CD14-positive monocyte (primary cell): ENCODE measurements at regions not wholly inside any gene's neighbourhood (a gene's known extent, or its start where the extent isn't known, plus 50 kb on each side); places are given as distances from the start of the nearest gene placed in this dataset.

Experiments
- DNase-seq, 3 donors: peaks; one replicate each; pipeline ENCODE4 v3.0.0-alpha.2; 2011 to 2022
- H2AFZ ChIP-seq: 2 replicates; pipeline ENCODE4 v1.6.0; 2012; ENCODE audit warnings: mild to moderate bottlenecking, low read depth, low read length, inconsistent platforms; ENCODE audit not compliant: insufficient read depth, poor library complexity, severe bottlenecking
- H3K27ac ChIP-seq, 2 donors: 1 replicate in 1 of 2; 2 replicates in 1 of 2; pipeline ENCODE4 v1.5.1; 2012 to 2013; ENCODE audit warnings: low read length in 2 of 2, control low read depth in 1 of 2, inconsistent platforms in 1 of 2, low read depth in 1 of 2, mild to moderate bottlenecking in 1 of 2
- H3K27me3 ChIP-seq, 2 donors: one replicate each; pipeline versions ENCODE4 v1.6.0 to v1.6.1; 2011 to 2013; ENCODE audit warnings: low read length in 2 of 2; ENCODE audit not compliant: control insufficient read depth in 2 of 2, insufficient read depth in 2 of 2
- H3K36me3 ChIP-seq, 2 donors: replicated peaks in 1 of 2; 1 replicate in 1 of 2; 2 replicates in 1 of 2; pipeline versions ENCODE4 v1.5.1 to v1.6.1; 2012 to 2013; ENCODE audit warnings: low read length in 2 of 2, control low read depth in 1 of 2, inconsistent platforms in 1 of 2, mild to moderate bottlenecking in 1 of 2; ENCODE audit not compliant: insufficient read depth in 2 of 2, control insufficient read depth in 1 of 2
- H3K4me1 ChIP-seq, 2 donors: 1 replicate in 1 of 2; 2 replicates in 1 of 2; pipeline versions ENCODE4 v1.5.1 to v1.6.1; 2012 to 2013; ENCODE audit warnings: low read length in 2 of 2, control low read depth in 1 of 2, inconsistent platforms in 1 of 2, mild to moderate bottlenecking in 1 of 2, moderate library complexity in 1 of 2; ENCODE audit not compliant: insufficient read depth in 2 of 2, control insufficient read depth in 1 of 2
- H3K4me2 ChIP-seq: replicated peaks from 2 replicates; pipeline ENCODE3; 2012; ENCODE audit warnings: low read length, moderate library complexity, mild to moderate bottlenecking; ENCODE audit not compliant: poor library complexity, severe bottlenecking; ENCODE audit errors: extremely low read depth
- H3K4me3 ChIP-seq, 3 experiments: fragments of 200-600 bp in 1 of 3; sonication (generic) in 1 of 3; replicated peaks in 1 of 3; 1 replicate in 2 of 3; 2 replicates in 1 of 3; pipeline ENCODE4 v1.5.1; 2011 to 2013; ENCODE audit warnings: low read length in 3 of 3, mild to moderate bottlenecking in 3 of 3, control low read depth in 2 of 3, low read depth in 2 of 3, inconsistent platforms in 1 of 3, moderate library complexity in 1 of 3
- H3K79me2 ChIP-seq: 2 replicates; pipeline ENCODE4 v1.6.0; 2012; ENCODE audit warnings: mild to moderate bottlenecking, control low read depth, inconsistent platforms, low read length, moderate library complexity; ENCODE audit not compliant: insufficient read depth
- H3K9ac ChIP-seq: 2 replicates; pipeline ENCODE4 v1.6.0; 2017; ENCODE audit warnings: low read length, mild to moderate bottlenecking; ENCODE audit not compliant: insufficient read depth, poor library complexity, severe bottlenecking
- H3K9me3 ChIP-seq, 2 donors: replicated peaks in 1 of 2; 1 replicate in 1 of 2; 2 replicates in 1 of 2; pipeline versions ENCODE4 v1.5.1 to v1.6.1; 2012 to 2013; ENCODE audit warnings: low read length in 2 of 2, control low read depth in 1 of 2; ENCODE audit not compliant: control insufficient read depth in 1 of 2, insufficient read depth in 1 of 2
- H4K20me1 ChIP-seq: 2 replicates; pipeline ENCODE4 v1.6.0; 2012; ENCODE audit warnings: mild to moderate bottlenecking, low read length, control low read depth, moderate library complexity; ENCODE audit not compliant: insufficient read depth
- H3K27ac Mint-ChIP-seq, 7 donors: one replicate each; pipeline ENCODE4 v1.8.0; 2020; ENCODE audit warnings: mild to moderate bottlenecking in 7 of 7, mixed read lengths in 7 of 7, moderate library complexity in 6 of 7, inconsistent platforms in 2 of 7
- H3K27me3 Mint-ChIP-seq, 3 donors: one replicate each; pipeline ENCODE4 v1.8.0; 2021 to 2022; ENCODE audit warnings: low read depth in 3 of 3, mild to moderate bottlenecking in 3 of 3, mixed read lengths in 3 of 3, moderate library complexity in 3 of 3, inconsistent platforms in 1 of 3
- H3K36me3 Mint-ChIP-seq, 2 donors: one replicate each; pipeline ENCODE4 v1.8.0; 2020; ENCODE audit warnings: mixed read lengths in 2 of 2, inconsistent platforms in 1 of 2, mild to moderate bottlenecking in 1 of 2
- H3K4me1 Mint-ChIP-seq: one replicate; pipeline ENCODE4 v1.8.0; 2020; ENCODE audit warnings: mild to moderate bottlenecking, mixed read lengths
- H3K4me3 Mint-ChIP-seq, 2 donors: one replicate each; pipeline ENCODE4 v1.8.0; 2020; ENCODE audit warnings: mild to moderate bottlenecking in 2 of 2, mixed read lengths in 2 of 2, moderate library complexity in 1 of 2
- H3K9me3 Mint-ChIP-seq, 7 donors: one replicate each; pipeline ENCODE4 v1.8.0; 2020 to 2022; ENCODE audit warnings: mixed read lengths in 7 of 7, mild to moderate bottlenecking in 6 of 7, moderate library complexity in 6 of 7, inconsistent platforms in 2 of 7
- CTCF ChIP-seq: fragments of 200-600 bp; IDR thresholded peaks from one replicate; pipeline ENCODE4 v1.8.0; 2022; ENCODE audit warnings: antibody characterized with exemption, mild to moderate bottlenecking
- WGBS: methylation state at CpG from one replicate; pipeline ENCODE4 v1.1.5; 2013; ENCODE audit warnings: missing lambda C conversion rate; ENCODE audit not compliant: insufficient coverage; 5-methylcytosine and 5-hydroxymethylcytosine counted together
- intact Hi-C, 2 donors: fragments of 100-400 bp; cut with micrococcal nuclease; formaldehyde crosslinking; loops; one replicate each; pipeline versions ENCODE4 v1.15.0 to v1.15.1; 2023

GRCh38 chr20:62554214-62554897 is 78.6 kb upstream of the GATA5 start:
- intact Hi-C loops = no loop called here
- no peak overlapping the region for H3K9ac ChIP-seq
- TF ChIP-seq CTCF = no peak
- no peak overlapping the region for H3K27ac ChIP-seq
- H3K9me3 Mint-ChIP-seq = peaks cover 0 to 7% (median 2%) of the 10 kb centered on the region in 7 donors
- H3K4me1 Mint-ChIP-seq = peaks cover 6% of the 10 kb centered on the region
- H3K4me2 ChIP-seq = no peak overlapping the region
- H3K27ac Mint-ChIP-seq = no peak overlapping the region
- no peaks in the 10 kb centered on the region for H3K36me3 Mint-ChIP-seq
- peaks cover 0 to 3% of the 10 kb centered on the region in 2 donors for H3K9me3 ChIP-seq
- H3K4me3 ChIP-seq = no peak overlapping the region
- peaks cover 16 to 45% of the 10 kb centered on the region in 2 donors for H3K27me3 ChIP-seq
- H4K20me1 ChIP-seq = no peaks in the 10 kb centered on the region
- WGBS = 88% methylated on average over 25 of the region's 35 CpGs
- H3K4me3 Mint-ChIP-seq = no peak overlapping the region
- H3K27me3 Mint-ChIP-seq = peaks cover 30 to 50% (median 46%) of the 10 kb centered on the region in 3 donors
- no peaks in the 10 kb centered on the region for H3K79me2 ChIP-seq
- H3K4me1 ChIP-seq = peaks cover 0 to 8% of the 10 kb centered on the region in 2 donors
- no peak overlapping the region for H2AFZ ChIP-seq
- DNase-seq = no peak
- no peaks in the 10 kb centered on the region for H3K36me3 ChIP-seq

- no peak overlapping the region for H2AFZ ChIP-seq
- peaks cover 0 to 3% of the 10 kb centered on the region in 2 donors for H3K9me3 ChIP-seq
- Mint-ChIP-seq H3K27ac (no peak overlapping the region), H3K4me1 (peaks cover 6% of the 10 kb centered on the region), H3K9me3 (peaks cover 0 to 7% (median 2%) of the 10 kb centered on the region in 7 donors), H3K36me3 (no peaks in the 10 kb centered on the region), H3K4me3 (no peak overlapping the region), H3K27me3 (peaks cover 26 to 42% (median 39%) of the 10 kb centered on the region in 3 donors)
- intact Hi-C loops = no loop called here
- H3K4me1 ChIP-seq = peaks cover 0 to 8% of the 10 kb centered on the region in 2 donors
- H3K36me3 ChIP-seq = no peaks in the 10 kb centered on the region
- no peaks in the 10 kb centered on the region for H3K79me2 ChIP-seq
- H3K4me2 ChIP-seq = no peak overlapping the region
- TF ChIP-seq CTCF = no peak
- 94% methylated on average over 20 of the region's 27 CpGs for WGBS
- no peak for DNase-seq
- no peak overlapping the region for H3K9ac ChIP-seq
- H3K4me3 ChIP-seq = no peak overlapping the region
- H3K27ac ChIP-seq = no peak overlapping the region
- H4K20me1 ChIP-seq = no peaks in the 10 kb centered on the region
- peaks cover 14 to 38% of the 10 kb centered on the region in 2 donors for H3K27me3 ChIP-seq
Measured at GRCh38 chr20:62554898-62555641, 79.3 kb upstream of the GATA5 start.
